Epithelial cell of proximal tubule (primary cell): ENCODE measurements at regions not wholly inside any gene's neighbourhood (a gene's known extent, or its start where the extent isn't known, plus 50 kb on each side); places are given as distances from the start of the nearest gene placed in this dataset.
"Not testable (repeated sequence)": the region's sequence is repeated elsewhere in the genome, so short reads cannot be mapped to it uniquely, and the experiment has no call there.

Source experiments
- DNase-seq: peaks from one replicate; pipeline ENCODE4 v3.0.0-alpha.2; 2011; ENCODE audit warnings: low read depth
- H3K4me3 ChIP-seq: 2 replicates; pipeline ENCODE4 v1.5.1; 2011; ENCODE audit warnings: low read depth, mild to moderate bottlenecking, low read length
- TF ChIP-seq, protein P1 (sequence below): conservative IDR thresholded peaks from 2 replicates; pipeline ENCODE4 v1.5.1; 2012; ENCODE audit warnings: low read depth, mild to moderate bottlenecking, low read length

DNA sequence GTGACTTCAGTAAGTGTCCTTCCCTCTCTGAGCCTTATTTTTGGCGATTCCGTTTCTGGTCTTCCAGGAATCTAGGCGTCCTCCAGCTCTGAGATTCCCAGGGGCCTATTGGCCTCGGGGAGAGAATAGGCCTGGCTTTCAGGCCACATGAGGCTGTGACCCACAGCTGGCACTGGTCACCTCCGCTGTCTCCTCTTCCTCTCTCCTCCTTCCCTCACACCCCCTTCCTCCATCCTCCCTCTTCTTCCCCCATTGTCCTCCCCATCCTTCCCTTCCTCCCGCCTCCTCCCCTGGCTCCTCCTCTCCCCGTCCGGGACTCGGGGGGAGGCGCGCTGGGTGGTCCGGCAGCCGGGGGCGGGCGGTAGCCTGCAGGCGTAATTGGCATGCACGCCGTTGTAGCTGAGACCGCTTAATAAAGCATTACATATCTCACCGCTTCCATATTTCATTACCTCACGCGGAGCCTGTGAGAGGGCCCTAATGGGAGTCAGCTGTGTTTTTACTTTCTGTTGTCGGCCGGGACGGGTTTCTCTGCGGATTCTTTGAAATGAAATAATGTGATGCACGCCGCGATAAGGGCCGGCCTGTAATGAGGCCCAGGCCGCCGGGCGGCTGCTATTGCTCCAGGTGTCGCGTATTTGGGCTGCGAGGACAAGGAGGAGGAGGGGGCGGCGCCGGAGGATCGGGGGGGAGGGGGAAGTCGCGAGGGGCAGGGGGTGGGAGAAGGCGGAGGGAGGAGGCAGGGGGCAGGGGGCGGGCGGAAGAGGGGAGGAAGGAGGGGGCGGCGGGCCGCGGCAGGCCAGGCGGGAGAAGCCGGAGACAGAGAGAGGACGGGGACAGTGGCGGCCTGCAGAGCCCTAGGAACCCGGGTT, 95.3 kb downstream of the FOXD2 start:
- no peak for DNase-seq

GRCh38 chr1:47533793-47534328, 96.0 kb downstream of the FOXD2 start:
- H3K4me3 ChIP-seq = no peak overlapping the region
- DNase-seq = no peak

More for the DNA sequence above, 95.3 kb downstream of the FOXD2 start:
- TF ChIP-seq, protein P1, sequence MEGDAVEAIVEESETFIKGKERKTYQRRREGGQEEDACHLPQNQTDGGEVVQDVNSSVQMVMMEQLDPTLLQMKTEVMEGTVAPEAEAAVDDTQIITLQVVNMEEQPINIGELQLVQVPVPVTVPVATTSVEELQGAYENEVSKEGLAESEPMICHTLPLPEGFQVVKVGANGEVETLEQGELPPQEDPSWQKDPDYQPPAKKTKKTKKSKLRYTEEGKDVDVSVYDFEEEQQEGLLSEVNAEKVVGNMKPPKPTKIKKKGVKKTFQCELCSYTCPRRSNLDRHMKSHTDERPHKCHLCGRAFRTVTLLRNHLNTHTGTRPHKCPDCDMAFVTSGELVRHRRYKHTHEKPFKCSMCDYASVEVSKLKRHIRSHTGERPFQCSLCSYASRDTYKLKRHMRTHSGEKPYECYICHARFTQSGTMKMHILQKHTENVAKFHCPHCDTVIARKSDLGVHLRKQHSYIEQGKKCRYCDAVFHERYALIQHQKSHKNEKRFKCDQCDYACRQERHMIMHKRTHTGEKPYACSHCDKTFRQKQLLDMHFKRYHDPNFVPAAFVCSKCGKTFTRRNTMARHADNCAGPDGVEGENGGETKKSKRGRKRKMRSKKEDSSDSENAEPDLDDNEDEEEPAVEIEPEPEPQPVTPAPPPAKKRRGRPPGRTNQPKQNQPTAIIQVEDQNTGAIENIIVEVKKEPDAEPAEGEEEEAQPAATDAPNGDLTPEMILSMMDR = no peak
- H3K4me3 ChIP-seq = peak overlapping the region; percentile 38

DNA sequence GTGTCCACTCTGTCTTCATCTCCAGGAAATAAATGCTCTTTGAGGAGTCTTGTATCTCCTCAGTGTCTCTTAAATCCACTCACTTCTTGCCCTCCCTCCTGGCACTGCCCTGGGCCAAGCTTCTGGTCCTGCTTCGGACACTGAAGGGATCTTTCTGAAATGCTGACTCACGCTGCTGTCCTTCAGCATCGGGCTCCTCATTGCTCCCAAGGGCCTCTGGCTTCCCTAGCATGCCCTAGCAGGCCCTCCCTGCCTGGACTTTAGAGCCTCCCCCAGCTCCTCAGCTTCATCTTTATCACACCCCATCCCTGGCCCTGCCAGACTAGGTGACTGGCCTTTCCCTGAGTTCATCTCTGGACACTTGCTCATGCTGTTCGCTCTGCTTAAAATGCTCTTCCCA, 96.6 kb downstream of the FOXD2 start:
- TF ChIP-seq, protein P1 = no peak
- no peak for DNase-seq
- no peak overlapping the region for H3K4me3 ChIP-seq

More at GRCh38 chr1:47533793-47534328, 96.0 kb downstream of the FOXD2 start:
- TF ChIP-seq, protein P1 = no peak

DNA sequence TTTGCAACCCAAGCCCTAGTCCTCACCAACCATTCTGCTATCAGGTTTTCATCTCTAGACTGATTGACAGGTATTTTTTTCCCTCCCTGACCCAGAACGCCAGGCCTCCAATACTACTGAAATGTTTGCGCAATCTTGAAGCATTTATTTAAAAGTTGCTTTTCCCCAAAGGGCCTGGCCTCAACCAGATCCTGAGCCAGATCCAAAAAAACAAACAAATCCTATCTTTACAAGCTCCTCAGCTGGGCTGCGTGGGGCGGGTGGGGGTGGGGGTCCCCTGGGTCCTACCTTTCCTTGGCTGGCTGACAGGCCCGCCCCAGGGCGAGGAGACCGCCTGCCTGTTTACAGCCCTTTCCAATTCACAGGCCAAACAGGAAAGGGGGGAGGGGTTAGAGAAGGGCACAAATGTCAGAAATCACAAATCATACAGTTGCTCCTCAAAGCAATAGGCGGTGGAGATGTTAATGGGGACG, 98.8 kb downstream of the FOXD2 start:
- DNase-seq = no peak
- H3K4me3 ChIP-seq = no peak overlapping the region
- TF ChIP-seq, protein P1 = no peak

GRCh38 chr1:47537268-47537667, 99.4 kb downstream of the FOXD2 start:
- no peak overlapping the region for H3K4me3 ChIP-seq
- no peak for DNase-seq
- TF ChIP-seq, protein P1 = no peak

GRCh38 chr1:47537966-47538365, 100.1 kb downstream of the FOXD2 start:
- no peak for DNase-seq
- TF ChIP-seq, protein P1 = no peak
- no peak overlapping the region for H3K4me3 ChIP-seq

- DNase-seq = not testable (repeated sequence)
Observed at GRCh38 chr1:47538530-47538929, 100.7 kb downstream of the FOXD2 start.

DNA sequence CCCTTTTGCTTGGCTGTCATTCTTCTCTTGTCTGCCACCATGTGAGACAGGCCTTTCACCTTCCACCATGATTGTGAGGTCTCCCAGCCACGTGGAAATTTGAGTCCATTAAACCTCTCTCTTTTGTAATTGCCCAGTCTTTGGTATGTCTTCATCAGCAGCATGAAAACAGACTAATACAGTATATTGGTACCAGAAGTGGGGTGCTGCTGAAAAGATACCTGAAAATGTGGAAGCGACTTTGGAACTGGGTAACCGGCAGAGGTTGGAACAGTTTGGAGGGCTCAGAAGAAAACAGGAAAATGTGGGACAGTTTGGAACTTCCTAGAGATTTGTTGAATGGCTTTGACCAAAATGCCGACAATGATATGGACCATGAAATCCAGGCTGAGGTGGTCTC, 103.9 kb downstream of the FOXD2 start:
- not testable (repeated sequence) for H3K4me3 ChIP-seq, DNase-seq

More at GRCh38 chr1:47538530-47538929, 100.7 kb downstream of the FOXD2 start:
- not testable (repeated sequence) for H3K4me3 ChIP-seq

- H3K4me3 ChIP-seq, DNase-seq: not testable (repeated sequence)
Observed at GRCh38 chr1:47543089-47543488, 105.2 kb downstream of the FOXD2 start.
